ENCODE measurements at regions not wholly inside any gene's neighbourhood (a gene's known extent, or its start where the extent isn't known, plus 50 kb on each side); places are given as distances from the start of the nearest gene placed in this dataset.

GRCh38 chr19:30815889-30816580 is 443.9 kb downstream of the ZNF536 start:
- no peak for ATAC-seq
- H3K9me3 ChIP-seq, result no peaks in the 10 kb centered on the region
- intact Hi-C loops (cut with DNase I), result no loop called here

GRCh38 chr19:30812099-30812678 is 440.0 kb downstream of the ZNF536 start:
- no peaks in the 10 kb centered on the region for H3K27me3 ChIP-seq (ENCODE audit: low read depth)
- no peaks in the 10 kb centered on the region for H3K36me3 ChIP-seq
- no peak for ATAC-seq
- no peak overlapping the region for H3K27ac ChIP-seq
- no peaks in the 10 kb centered on the region for H3K4me1 ChIP-seq
- TF ChIP-seq CTCF (IDR thresholded peaks at IDR 0.05), result no peak
- no peaks in the 10 kb centered on the region for H3K9me3 ChIP-seq
- no peak overlapping the region for H3K4me3 ChIP-seq
- intact Hi-C loops (cut with DNase I), result no loop called here
- no peak for DNase-seq

More at GRCh38 chr19:30815889-30816580, 443.9 kb downstream of the ZNF536 start:
- no peaks in the 10 kb centered on the region for H3K36me3 ChIP-seq
- no peak overlapping the region for H3K27ac ChIP-seq
- TF ChIP-seq CTCF (IDR thresholded peaks at IDR 0.05), result no peak
- H3K27me3 ChIP-seq (ENCODE audit: low read depth), result no peaks in the 10 kb centered on the region
- no peaks in the 10 kb centered on the region for H3K4me1 ChIP-seq
- no peak for DNase-seq
- H3K4me3 ChIP-seq, result no peak overlapping the region

- Histone ChIP-seq H3K27ac (no peak overlapping the region), H3K4me3 (no peak overlapping the region), H3K27me3 (ENCODE audit: low read depth) (no peaks in the 10 kb centered on the region), H3K4me1 (no peaks in the 10 kb centered on the region), H3K9me3 (no peaks in the 10 kb centered on the region), H3K36me3 (no peaks in the 10 kb centered on the region)
- DNase-seq (no peak), ATAC-seq (no peak)
- no peak for TF ChIP-seq CTCF (IDR thresholded peaks at IDR 0.05)
- intact Hi-C loops (cut with DNase I), result no loop called here
These were observed 439.4 kb downstream of the ZNF536 start for GRCh38 chr19:30811397-30812098.

GRCh38 chr19:30810726-30811125 is 438.5 kb downstream of the ZNF536 start:
- no peaks in the 10 kb centered on the region for H3K9me3 ChIP-seq
- no peak overlapping the region for H3K4me3 ChIP-seq
- no peak for TF ChIP-seq CTCF (IDR thresholded peaks at IDR 0.05)
- no peak for ATAC-seq
- no peaks in the 10 kb centered on the region for H3K4me1 ChIP-seq
- DNase-seq, result no peak
- intact Hi-C loops (cut with DNase I), result no loop called here
- H3K36me3 ChIP-seq, result no peaks in the 10 kb centered on the region
- no peak overlapping the region for H3K27ac ChIP-seq
- H3K27me3 ChIP-seq (ENCODE audit: low read depth), result no peaks in the 10 kb centered on the region

- no peak for TF ChIP-seq CTCF (IDR thresholded peaks at IDR 0.05)
- Histone ChIP-seq H3K9me3 (no peaks in the 10 kb centered on the region), H3K27ac (no peak overlapping the region), H3K36me3 (no peaks in the 10 kb centered on the region), H3K4me1 (peaks cover 7% of the 10 kb centered on the region), H3K27me3 (ENCODE audit: low read depth) (no peaks in the 10 kb centered on the region), H3K4me3 (no peak overlapping the region)
- intact Hi-C loops (cut with DNase I), result no loop called here
- ATAC-seq (no peak), DNase-seq (no peak)
These were observed 435.1 kb downstream of the ZNF536 start for GRCh38 chr19:30807278-30807677.
